Suprapubic skin (tissue), 4 donors: ENCODE measurements at regions not wholly inside any gene's neighbourhood (a gene's known extent, or its start where the extent isn't known, plus 50 kb on each side); places are given as distances from the start of the nearest gene placed in this dataset.

Experiments used
- DNase-seq, 2 donors: peaks; one replicate each; pipeline ENCODE4 v3.0.0-alpha.2; 2019; ENCODE audit warnings: low spot score in 2 of 2
- H3K27ac ChIP-seq: fragments of 200-600 bp; sonication (generic); one replicate; pipeline ENCODE4 v1.5.1; 2019
- H3K27me3 ChIP-seq: fragments of 200-600 bp; sonication (generic); one replicate; pipeline ENCODE4 v1.5.1; 2019
- H3K36me3 ChIP-seq: fragments of 200-600 bp; sonication (generic); one replicate; pipeline ENCODE4 v1.5.1; 2019
- H3K4me1 ChIP-seq: fragments of 200-600 bp; sonication (generic); one replicate; pipeline ENCODE4 v1.5.1; 2019
- H3K4me3 ChIP-seq: fragments of 200-600 bp; sonication (generic); one replicate; pipeline ENCODE4 v1.5.1; 2019; ENCODE audit warnings: mild to moderate bottlenecking
- H3K9me3 ChIP-seq: fragments of 200-600 bp; sonication (generic); one replicate; pipeline ENCODE4 v1.5.1; 2019
- EP300 ChIP-seq: sonication (generic); formaldehyde crosslinking; IDR thresholded peaks from one replicate; pipeline ENCODE4 v1.6.1; 2017; ENCODE audit warnings: antibody characterized with exemption
- POLR2A ChIP-seq, 2 donors: fragments of 450-650 bp; IDR thresholded peaks; one replicate each; pipeline ENCODE4 v1.6.1; 2017; ENCODE audit warnings: antibody characterized with exemption in 2 of 2, mild to moderate bottlenecking in 2 of 2, moderate library complexity in 2 of 2
- POLR2AphosphoS5 ChIP-seq, 3 donors: sonication (generic); formaldehyde crosslinking; IDR thresholded peaks; one replicate each; pipeline ENCODE4 v1.6.1; 2017; ENCODE audit warnings: antibody characterized with exemption in 3 of 3
- WGBS: methylation state at CpG from one replicate; pipeline ENCODE4 v1.1.5; 2018; 5-methylcytosine and 5-hydroxymethylcytosine counted together
- TF ChIP-seq, protein P1 (sequence below), 2 donors: fragments of 200-600 bp in 1 of 2; fragments of 450-650 bp in 1 of 2; sonication (generic) in 1 of 2; IDR thresholded peaks; one replicate each; pipeline ENCODE4 v1.5.1; 2016 to 2019; ENCODE audit warnings: antibody characterized with exemption in 2 of 2, mild to moderate bottlenecking in 1 of 2, moderate library complexity in 1 of 2

DNA sequence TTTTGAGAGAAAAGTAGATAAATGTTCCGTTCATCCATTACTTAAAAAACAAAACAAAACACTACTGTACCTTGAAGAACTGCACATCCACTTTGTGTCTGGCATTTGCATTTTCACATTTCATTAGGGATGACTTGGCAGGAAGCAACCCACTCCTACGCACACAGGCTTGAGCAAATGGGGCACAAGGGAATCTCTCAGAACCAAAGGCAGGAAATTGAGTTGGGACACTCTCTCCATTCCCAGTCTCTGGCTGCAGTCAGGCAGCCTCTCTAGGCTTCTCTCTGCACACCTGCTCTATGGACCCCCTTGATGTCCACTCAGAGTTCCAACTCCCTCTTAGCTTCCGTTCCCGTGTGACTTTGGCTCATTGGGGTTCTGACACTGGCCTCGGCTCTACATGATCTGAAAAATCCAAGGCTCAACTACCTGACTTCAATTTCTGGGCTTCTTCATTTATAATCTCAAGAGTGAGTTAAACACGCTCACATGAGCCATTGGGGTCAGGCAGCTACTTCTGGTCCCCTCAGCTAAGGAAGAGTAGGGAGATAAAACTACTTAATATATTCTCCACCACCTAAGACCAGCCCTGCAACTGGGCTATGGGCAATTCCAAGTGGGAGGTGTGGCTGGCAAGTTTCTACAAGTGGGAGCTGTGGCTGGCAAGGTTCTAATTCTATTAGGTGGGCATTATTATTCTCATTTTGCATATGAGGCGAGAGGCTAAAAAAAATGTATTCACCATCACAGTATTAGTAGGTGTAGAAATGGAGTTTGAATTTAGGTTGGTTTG, 251.9 kb downstream of the SOD2 start:
- no peaks in the 10 kb centered on the region for H3K36me3 ChIP-seq
- DNase-seq = no peak
- H3K4me3 ChIP-seq = no peak overlapping the region
- 85% methylated on average over 7 of the region's 7 CpGs for WGBS
- no peak overlapping the region for H3K27ac ChIP-seq
- peaks cover 23% of the 10 kb centered on the region for H3K27me3 ChIP-seq
- no peaks in the 10 kb centered on the region for H3K9me3 ChIP-seq
- TF ChIP-seq POLR2A (IDR thresholded peaks at IDR 0.05) (no peak), EP300 (no peak), POLR2AphosphoS5 (IDR thresholded peaks at IDR 0.05) (no peak)
- TF ChIP-seq, protein P1, sequence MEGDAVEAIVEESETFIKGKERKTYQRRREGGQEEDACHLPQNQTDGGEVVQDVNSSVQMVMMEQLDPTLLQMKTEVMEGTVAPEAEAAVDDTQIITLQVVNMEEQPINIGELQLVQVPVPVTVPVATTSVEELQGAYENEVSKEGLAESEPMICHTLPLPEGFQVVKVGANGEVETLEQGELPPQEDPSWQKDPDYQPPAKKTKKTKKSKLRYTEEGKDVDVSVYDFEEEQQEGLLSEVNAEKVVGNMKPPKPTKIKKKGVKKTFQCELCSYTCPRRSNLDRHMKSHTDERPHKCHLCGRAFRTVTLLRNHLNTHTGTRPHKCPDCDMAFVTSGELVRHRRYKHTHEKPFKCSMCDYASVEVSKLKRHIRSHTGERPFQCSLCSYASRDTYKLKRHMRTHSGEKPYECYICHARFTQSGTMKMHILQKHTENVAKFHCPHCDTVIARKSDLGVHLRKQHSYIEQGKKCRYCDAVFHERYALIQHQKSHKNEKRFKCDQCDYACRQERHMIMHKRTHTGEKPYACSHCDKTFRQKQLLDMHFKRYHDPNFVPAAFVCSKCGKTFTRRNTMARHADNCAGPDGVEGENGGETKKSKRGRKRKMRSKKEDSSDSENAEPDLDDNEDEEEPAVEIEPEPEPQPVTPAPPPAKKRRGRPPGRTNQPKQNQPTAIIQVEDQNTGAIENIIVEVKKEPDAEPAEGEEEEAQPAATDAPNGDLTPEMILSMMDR (IDR thresholded peaks at IDR 0.05) = no peak
- no peaks in the 10 kb centered on the region for H3K4me1 ChIP-seq

GRCh38 chr6:159440349-159440748, 252.7 kb downstream of the SOD2 start:
- no peaks in the 10 kb centered on the region for H3K36me3 ChIP-seq
- no peaks in the 10 kb centered on the region for H3K4me1 ChIP-seq
- TF ChIP-seq POLR2A (IDR thresholded peaks at IDR 0.05) (no peak), POLR2AphosphoS5 (IDR thresholded peaks at IDR 0.05) (no peak)
- TF ChIP-seq, protein P1 (IDR thresholded peaks at IDR 0.05) = no peak
- no peaks in the 10 kb centered on the region for H3K9me3 ChIP-seq
- DNase-seq = no peak
- H3K4me3 ChIP-seq = no peak overlapping the region
- WGBS = 86% methylated on average over 4 of the region's 4 CpGs
- no peak overlapping the region for H3K27ac ChIP-seq
- peaks cover 21% of the 10 kb centered on the region for H3K27me3 ChIP-seq

DNA sequence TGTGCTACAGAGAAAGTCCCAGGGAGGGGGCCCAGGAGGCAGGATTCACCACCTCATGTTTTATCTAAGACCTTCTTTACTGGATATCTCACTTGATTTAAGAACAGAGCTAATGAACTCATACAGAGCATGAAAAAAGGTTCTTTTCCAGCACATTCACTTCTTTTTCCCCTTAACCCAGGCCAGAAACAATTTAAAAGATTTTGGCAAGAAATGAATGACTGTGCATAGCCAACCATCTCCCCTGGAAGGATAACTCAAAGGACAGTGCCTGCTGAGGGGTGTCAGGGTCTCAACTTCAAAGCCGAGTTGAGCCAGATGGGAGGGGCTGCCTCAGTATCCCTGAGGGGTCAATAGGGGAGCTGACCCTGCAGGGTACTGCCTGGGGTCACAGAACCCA, 253.4 kb downstream of the SOD2 start:
- no peaks in the 10 kb centered on the region for H3K36me3 ChIP-seq
- H3K4me1 ChIP-seq = no peaks in the 10 kb centered on the region
- H3K9me3 ChIP-seq = no peaks in the 10 kb centered on the region
- H3K27ac ChIP-seq = no peak overlapping the region
- no peak overlapping the region for H3K4me3 ChIP-seq
- DNase-seq = no peak
- 73% methylated on average over 1 of the region's 1 CpG for WGBS
- TF ChIP-seq POLR2AphosphoS5 (IDR thresholded peaks at IDR 0.05) = no peak
- no peak for TF ChIP-seq EP300
- TF ChIP-seq, protein P1 (IDR thresholded peaks at IDR 0.05) = no peak
- peaks cover 16% of the 10 kb centered on the region for H3K27me3 ChIP-seq

- Histone ChIP-seq H3K4me1 (no peaks in the 10 kb centered on the region), H3K36me3 (no peaks in the 10 kb centered on the region), H3K9me3 (peaks cover 6% of the 10 kb centered on the region), H3K27me3 (peaks cover 6% of the 10 kb centered on the region), H3K27ac (no peak overlapping the region), H3K4me3 (no peak overlapping the region)
- no peak for DNase-seq
- WGBS = 94% methylated on average over 2 of the region's 2 CpGs
- TF ChIP-seq POLR2A (IDR thresholded peaks at IDR 0.05) = no peak
- TF ChIP-seq, protein P1 (IDR thresholded peaks at IDR 0.05) = no peak
- no peak for TF ChIP-seq POLR2AphosphoS5 (IDR thresholded peaks at IDR 0.05)
- no peak for TF ChIP-seq EP300
Measured at GRCh38 chr6:159438106-159438505, 254.9 kb downstream of the SOD2 start.

DNA sequence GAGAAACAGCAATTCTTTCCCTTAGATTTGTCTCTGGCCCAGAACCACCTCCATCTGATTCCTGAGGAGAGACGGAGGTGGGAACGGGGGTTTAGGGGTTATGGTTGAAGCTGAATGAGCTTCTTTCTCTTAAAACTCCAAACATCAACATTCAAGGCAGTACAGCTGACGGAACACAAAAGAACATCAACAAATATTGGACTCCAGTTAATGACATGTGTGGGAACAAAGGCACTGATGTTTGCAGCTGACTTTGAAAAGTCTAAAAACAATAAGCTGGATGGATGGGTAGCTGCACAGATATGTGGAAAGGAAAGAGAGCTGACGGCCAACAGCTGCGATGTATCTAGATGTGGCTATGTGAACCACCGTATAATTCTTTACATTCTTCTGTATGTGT, 256.5 kb downstream of the SOD2 start:
- TF ChIP-seq EP300 = no peak
- TF ChIP-seq, protein P1 (IDR thresholded peaks at IDR 0.05) = no peak
- TF ChIP-seq POLR2A (IDR thresholded peaks at IDR 0.05) = no peak
- TF ChIP-seq POLR2AphosphoS5 (IDR thresholded peaks at IDR 0.05) = no peak
- no peak for DNase-seq
- no peaks in the 10 kb centered on the region for H3K4me1 ChIP-seq
- WGBS = 63% methylated on average over 6 of the region's 6 CpGs
- no peak overlapping the region for H3K27ac ChIP-seq
- H3K36me3 ChIP-seq = no peaks in the 10 kb centered on the region
- no peak overlapping the region for H3K4me3 ChIP-seq
- peaks cover 6% of the 10 kb centered on the region for H3K27me3 ChIP-seq
- peaks cover 7% of the 10 kb centered on the region for H3K9me3 ChIP-seq
